Mesothelial cell of epicardium (in vitro differentiated cells): ENCODE measurements at regions not wholly inside any gene's neighbourhood (a gene's known extent, or its start where the extent isn't known, plus 50 kb on each side); places are given as distances from the start of the nearest gene placed in this dataset.
"Not testable (repeated sequence)": the region's sequence is repeated elsewhere in the genome, so short reads cannot be mapped to it uniquely, and the experiment has no call there.

Experiments
- DNase-seq, 2 experiments: peaks; one replicate each; pipeline ENCODE4 v3.0.0; 2021; ENCODE audit warnings: low spot score in 2 of 2; ENCODE audit not compliant: unreplicated experiment in 2 of 2
- H3K27ac Mint-ChIP-seq: 2 replicates; pipeline ENCODE4 v1.8.0; 2021; ENCODE audit warnings: mixed read lengths
- H3K27me3 Mint-ChIP-seq: 2 replicates; pipeline ENCODE4 v1.8.0; 2021; ENCODE audit warnings: low read depth, mixed read lengths
- H3K36me3 Mint-ChIP-seq: 2 replicates; pipeline ENCODE4 v1.8.0; 2021; ENCODE audit warnings: mixed read lengths
- H3K4me1 Mint-ChIP-seq: 2 replicates; pipeline ENCODE4 v1.8.0; 2021; ENCODE audit warnings: mixed read lengths
- H3K4me3 Mint-ChIP-seq: 2 replicates; pipeline ENCODE4 v1.8.0; 2021; ENCODE audit warnings: mild to moderate bottlenecking, moderate library complexity, mixed read lengths
- H3K9me3 Mint-ChIP-seq: 2 replicates; pipeline ENCODE4 v1.8.0; 2021; ENCODE audit warnings: mixed read lengths
- TF ChIP-seq, protein P1 (sequence below): fragments of 200-600 bp; sonication (generic); IDR thresholded peaks from one replicate; pipeline ENCODE4 v1.5.0; 2021; ENCODE audit warnings: antibody characterized with exemption; ENCODE audit not compliant: unreplicated experiment

DNA sequence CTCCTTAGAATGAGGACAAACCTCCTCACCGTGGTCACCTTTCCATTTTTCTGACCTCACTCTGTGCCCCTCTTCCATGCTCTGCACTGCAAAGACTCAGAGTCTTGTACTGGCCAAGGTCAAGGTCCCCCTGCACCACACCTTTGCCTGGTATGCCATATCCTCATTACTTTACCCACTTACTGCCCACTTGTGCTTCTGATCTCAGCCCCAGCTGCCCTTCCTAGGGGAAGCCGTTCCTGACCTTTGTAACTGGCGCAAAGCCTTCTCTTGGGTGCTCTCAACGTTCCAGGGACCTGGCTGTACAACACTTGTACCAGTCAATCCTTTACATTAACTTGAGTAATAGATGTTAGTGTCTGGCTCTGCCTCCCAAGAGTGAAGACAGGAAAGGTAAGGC, 256.0 kb downstream of the SV2B start:
- no peaks in the 10 kb centered on the region for H3K4me1 Mint-ChIP-seq
- H3K9me3 Mint-ChIP-seq = no peaks in the 10 kb centered on the region
- H3K27ac Mint-ChIP-seq = no peak overlapping the region
- DNase-seq = no peak
- no peaks in the 10 kb centered on the region for H3K36me3 Mint-ChIP-seq
- TF ChIP-seq, protein P1, sequence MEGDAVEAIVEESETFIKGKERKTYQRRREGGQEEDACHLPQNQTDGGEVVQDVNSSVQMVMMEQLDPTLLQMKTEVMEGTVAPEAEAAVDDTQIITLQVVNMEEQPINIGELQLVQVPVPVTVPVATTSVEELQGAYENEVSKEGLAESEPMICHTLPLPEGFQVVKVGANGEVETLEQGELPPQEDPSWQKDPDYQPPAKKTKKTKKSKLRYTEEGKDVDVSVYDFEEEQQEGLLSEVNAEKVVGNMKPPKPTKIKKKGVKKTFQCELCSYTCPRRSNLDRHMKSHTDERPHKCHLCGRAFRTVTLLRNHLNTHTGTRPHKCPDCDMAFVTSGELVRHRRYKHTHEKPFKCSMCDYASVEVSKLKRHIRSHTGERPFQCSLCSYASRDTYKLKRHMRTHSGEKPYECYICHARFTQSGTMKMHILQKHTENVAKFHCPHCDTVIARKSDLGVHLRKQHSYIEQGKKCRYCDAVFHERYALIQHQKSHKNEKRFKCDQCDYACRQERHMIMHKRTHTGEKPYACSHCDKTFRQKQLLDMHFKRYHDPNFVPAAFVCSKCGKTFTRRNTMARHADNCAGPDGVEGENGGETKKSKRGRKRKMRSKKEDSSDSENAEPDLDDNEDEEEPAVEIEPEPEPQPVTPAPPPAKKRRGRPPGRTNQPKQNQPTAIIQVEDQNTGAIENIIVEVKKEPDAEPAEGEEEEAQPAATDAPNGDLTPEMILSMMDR = no peak
- H3K4me3 Mint-ChIP-seq = no peak overlapping the region
- H3K27me3 Mint-ChIP-seq = peaks cover 40% of the 10 kb centered on the region

DNA sequence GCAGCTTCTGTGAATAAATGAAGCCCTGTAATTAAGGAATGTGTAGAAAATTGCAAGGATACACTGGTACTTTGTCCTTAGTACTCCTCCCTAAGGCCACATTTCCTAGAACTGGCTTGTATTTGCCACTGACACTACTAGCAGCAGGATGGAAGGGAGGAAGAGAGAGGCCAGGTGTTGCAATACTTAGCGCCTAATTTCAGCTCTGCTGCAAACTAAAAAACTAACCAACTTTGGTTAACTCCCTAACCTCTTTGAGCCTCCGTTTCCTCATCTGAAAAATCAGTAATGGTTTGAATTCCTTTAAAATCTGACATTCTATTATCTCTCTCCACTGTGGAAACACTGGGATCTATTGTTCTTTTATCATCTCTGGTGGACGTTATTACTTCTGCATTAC, 257.0 kb downstream of the SV2B start:
- Mint-ChIP-seq H3K36me3 (no peaks in the 10 kb centered on the region), H3K4me1 (no peaks in the 10 kb centered on the region), H3K27ac (no peak overlapping the region), H3K9me3 (peaks cover 4% of the 10 kb centered on the region), H3K4me3 (no peak overlapping the region), H3K27me3 (peaks cover 45% of the 10 kb centered on the region)
- no peak for DNase-seq
- TF ChIP-seq, protein P1 = no peak

DNA sequence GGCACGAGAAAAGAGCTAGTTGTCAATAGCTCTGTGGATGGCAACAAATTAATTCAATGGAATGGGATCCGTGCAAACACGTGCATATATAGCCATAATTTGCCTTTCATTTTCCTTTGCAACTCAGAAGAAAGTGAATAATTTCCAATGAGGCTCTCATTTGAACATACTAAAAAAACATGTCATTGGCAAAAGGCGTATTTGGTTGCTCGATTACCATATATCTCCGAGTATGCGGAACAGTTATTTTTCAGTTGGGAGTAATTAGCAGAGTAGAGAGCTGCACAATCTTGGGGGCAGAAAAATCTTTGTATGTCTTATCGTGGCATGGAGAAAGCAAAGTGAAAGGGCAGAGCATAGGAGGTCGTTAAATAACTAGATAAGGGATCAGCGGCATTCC, 257.4 kb downstream of the SV2B start:
- Mint-ChIP-seq H3K27me3 (peaks cover 45% of the 10 kb centered on the region), H3K27ac (no peak overlapping the region), H3K4me3 (no peak overlapping the region), H3K9me3 (peaks cover 4% of the 10 kb centered on the region), H3K36me3 (no peaks in the 10 kb centered on the region), H3K4me1 (no peaks in the 10 kb centered on the region)
- DNase-seq = no peak
- TF ChIP-seq, protein P1 = no peak

DNA sequence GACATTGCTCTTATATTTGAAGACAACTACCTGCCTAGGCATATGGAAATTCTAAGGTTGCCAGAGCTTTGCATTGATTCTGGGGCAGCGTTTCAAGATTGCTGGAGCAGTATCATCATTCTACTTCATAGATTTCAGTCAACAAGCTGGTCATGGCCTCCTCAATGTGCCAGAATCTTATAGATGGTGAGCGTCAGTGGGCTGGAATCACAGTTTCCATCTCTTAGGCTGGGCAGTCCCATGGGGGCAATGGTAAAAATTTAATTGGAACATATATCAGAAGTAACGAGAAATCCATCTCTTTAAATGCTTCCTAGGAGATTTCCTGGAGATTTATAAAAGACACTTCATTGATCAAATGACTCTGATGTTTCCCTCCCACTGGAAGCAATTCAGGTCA, 258.3 kb downstream of the SV2B start:
- no peak for DNase-seq
- Mint-ChIP-seq H3K4me3 (no peak overlapping the region), H3K4me1 (no peaks in the 10 kb centered on the region), H3K36me3 (no peaks in the 10 kb centered on the region), H3K27ac (no peak overlapping the region), H3K27me3 (peaks cover 38% of the 10 kb centered on the region), H3K9me3 (peaks cover 6% of the 10 kb centered on the region)
- TF ChIP-seq, protein P1 = no peak

DNA sequence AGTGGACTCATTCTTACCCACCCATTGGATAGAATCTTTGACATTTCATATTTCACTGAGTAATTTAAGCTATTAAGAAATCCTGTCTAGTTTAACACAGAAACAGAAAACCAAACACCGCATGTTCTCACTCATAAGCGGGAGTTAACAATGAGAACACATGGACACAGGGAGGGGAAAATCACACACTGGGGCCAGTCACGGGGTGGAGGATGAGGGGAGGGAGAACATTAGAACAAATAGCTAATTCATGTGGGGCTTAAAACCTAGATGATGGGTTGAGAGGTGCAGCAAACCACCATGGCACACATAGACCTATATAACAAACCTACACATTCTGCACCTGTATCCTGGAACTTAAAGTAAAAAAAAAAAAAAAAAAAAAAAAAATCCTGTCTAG, 261.6 kb downstream of the SV2B start:
- not testable (repeated sequence) for H3K4me1 Mint-ChIP-seq, H3K4me3 Mint-ChIP-seq, H3K36me3 Mint-ChIP-seq, DNase-seq, H3K27ac Mint-ChIP-seq
- Mint-ChIP-seq H3K9me3 (peaks cover 28% of the 10 kb centered on the region), H3K27me3 (peaks cover 20% of the 10 kb centered on the region)

DNA sequence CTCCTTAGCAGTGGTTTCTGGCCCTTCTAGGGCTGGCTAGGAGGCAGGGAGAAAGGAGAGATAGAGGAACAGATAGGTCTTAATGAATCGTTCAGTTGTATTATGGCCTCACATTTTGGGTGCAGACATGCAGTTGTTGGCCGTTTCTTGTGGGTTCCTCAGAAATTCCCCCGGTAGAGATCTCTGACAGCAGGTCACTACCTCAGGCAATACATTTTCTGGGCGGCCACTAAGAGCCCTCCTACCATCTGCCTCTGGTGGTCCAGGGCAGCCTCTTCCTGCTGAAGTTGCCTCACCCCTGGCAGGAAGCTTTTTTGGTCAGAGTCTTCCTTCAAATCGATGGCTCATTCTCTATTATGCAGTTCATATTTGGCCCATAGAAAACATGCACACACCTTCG, 266.1 kb downstream of the SV2B start:
- H3K36me3 Mint-ChIP-seq = no peaks in the 10 kb centered on the region
- no peak overlapping the region for H3K4me3 Mint-ChIP-seq
- no peaks in the 10 kb centered on the region for H3K4me1 Mint-ChIP-seq
- TF ChIP-seq, protein P1 = no peak
- H3K27me3 Mint-ChIP-seq = peaks cover 13% of the 10 kb centered on the region
- H3K9me3 Mint-ChIP-seq = peaks cover 30% of the 10 kb centered on the region
- H3K27ac Mint-ChIP-seq = no peak overlapping the region
- no peak for DNase-seq
